ENCODE measurements at regions not wholly inside any gene's neighbourhood (a gene's known extent, or its start where the extent isn't known, plus 50 kb on each side); places are given as distances from the start of the nearest gene placed in this dataset.

GRCh38 chr3:117443014-117443413, 733.4 kb downstream of the TUSC7 start:
- CTCF ChIA-PET (ENCODE audit: partially characterized antibody), result interaction anchor here (0.6 to 1.7 kb wide), 5 partner anchors 13 to 1814 kb away, joined by 3 to 4 read pairs (median 3); no protein-coding TSS in a partner anchor
- TF ChIP-seq GABPA (IDR thresholded peaks at IDR 0.05; ENCODE audit: borderline replicate concordance, insufficient read depth, low read length) (no peak), RXRA (IDR thresholded peaks at IDR 0.05; ENCODE audit: insufficient read depth, low read depth, low read length) (no peak), CBX8 (IDR thresholded peaks at IDR 0.05; ENCODE audit: borderline replicate concordance, low read depth, low read length) (no peak), SP2 (IDR thresholded peaks at IDR 0.05; ENCODE audit: low read length) (no peak), JUN (IDR thresholded peaks at IDR 0.05; ENCODE audit: low read depth, low read length) (no peak), CHD2 (IDR thresholded peaks at IDR 0.05; ENCODE audit: low read length) (no peak), KDM1A (IDR thresholded peaks at IDR 0.05; ENCODE audit: borderline replicate concordance, low read length) (no peak), KDM4A (IDR thresholded peaks at IDR 0.05; ENCODE audit: low read depth, low read length, severe bottlenecking) (no peak), CTCF (IDR thresholded peaks at IDR 0.05; ENCODE audit: control extremely low read depth in 1 of 3, insufficient read depth in 1 of 3, low read depth in 1 of 3, low read length in 3 of 3) (no peak), EP300 (IDR thresholded peaks at IDR 0.05; ENCODE audit: borderline replicate concordance in 1 of 2, low read depth in 2 of 2, low read length in 2 of 2) (no peak), CREB1 (IDR thresholded peaks at IDR 0.05) (no peak), TAF7 (optimal IDR thresholded peaks at IDR 0.05; ENCODE audit: borderline replicate concordance, low read depth, low read length) (no peak)

More at GRCh38 chr3:117443014-117443413, 733.4 kb downstream of the TUSC7 start:
- Histone ChIP-seq H3K18ac (ENCODE audit: extremely low read depth, low read length) (no peak overlapping the region), H3K23me2 (ENCODE audit: low read depth, low read length) (no peaks in the 10 kb centered on the region), H3K14ac (ENCODE audit: insufficient read length) (no peak overlapping the region), H3K79me1 (ENCODE audit: low read depth, low read length) (no peaks in the 10 kb centered on the region), H3K79me2 (ENCODE audit: control insufficient read depth in 1 of 2, insufficient read depth in 2 of 2, low read length in 2 of 2) (no peaks in the 10 kb centered on the region), H3K4me3 (ENCODE audit: extremely low read depth in 1 of 4, insufficient read depth in 2 of 4, low read depth in 3 of 4, low read length in 4 of 4) (no peak overlapping the region), H2BK12ac (ENCODE audit: low read depth, low read length) (no peak overlapping the region; the same call in 1 of the 2 replicates), H3K56ac (replicated peaks; ENCODE audit: insufficient read length, low read depth, low read length) (no peak overlapping the region), H3K9ac (replicated peaks in 1 of 4; ENCODE audit: extremely low read depth in 1 of 4, low read depth in 3 of 4, low read length in 3 of 4) (no peak overlapping the region), H3K27ac (ENCODE audit: low read depth, low read length) (no peak overlapping the region), H3K4ac (replicated peaks; ENCODE audit: insufficient read length, low read depth, low read length) (no peak overlapping the region), H4K5ac (ENCODE audit: insufficient read length, low read depth, low read length) (no peak overlapping the region), H3K23ac (ENCODE audit: insufficient read length) (no peak overlapping the region), H4K20me1 (replicated peaks in 1 of 2; ENCODE audit: control insufficient read depth in 1 of 2, insufficient read depth in 2 of 2, low read length in 2 of 2) (peaks cover 0 to 2% of the 10 kb centered on the region in 2 experiments), H2BK5ac (ENCODE audit: low read depth, low read length) (no peak overlapping the region), H2BK20ac (ENCODE audit: low read length) (no peak overlapping the region), H3K4me2 (ENCODE audit: insufficient read depth in 1 of 2, low read depth in 2 of 2, low read length in 2 of 2) (no peak overlapping the region), H2AK5ac (ENCODE audit: low read depth, low read length) (no peak overlapping the region), H4K8ac (ENCODE audit: extremely low read depth, insufficient read depth, low read length) (no peak overlapping the region), H3K9me3 (ENCODE audit: insufficient read depth in 2 of 2, low read depth in 1 of 2, low read length in 1 of 2) (no peaks in the 10 kb centered on the region), H4K91ac (replicated peaks; ENCODE audit: insufficient read length, low read length) (no peak overlapping the region), H2BK120ac (replicated peaks; ENCODE audit: low read depth, low read length) (no peak overlapping the region), H3K27me3 (replicated peaks in 1 of 4; ENCODE audit: control insufficient read depth in 3 of 4, extremely low read depth in 1 of 4, insufficient read depth in 3 of 4, low read length in 3 of 4) (no peaks in the 10 kb centered on the region), H2AFZ (ENCODE audit: low read length) (no peak overlapping the region), H3K36me3 (ENCODE audit: control insufficient read depth in 2 of 4, insufficient read depth in 4 of 4, low read length in 3 of 4) (no peaks in the 10 kb centered on the region), H2BK15ac (ENCODE audit: low read length) (no peak overlapping the region), H3K4me1 (replicated peaks in 1 of 4; ENCODE audit: control insufficient read depth in 3 of 4, insufficient read depth in 4 of 4, low read length in 3 of 4) (peaks cover 0 to 6% (median 1%) of the 10 kb centered on the region in 4 experiments; a peak in 3 of 7 replicates)
- FAIRE-seq (no peak), DNase-seq (ENCODE audit: low read depth in 1 of 2, low spot score in 2 of 2) (no peak)
- WGBS, 2 experiments (ENCODE audit: extremely low coverage in 1 of 2, insufficient coverage in 1 of 2, insufficient read length in 1 of 2, insufficient replicate concordance in 2 of 2, low coverage in 1 of 2, low lambda C conversion rate in 2 of 2, missing lambda C conversion rate in 1 of 2), result 90% methylated on average over 5 of the region's 5 CpGs; no CpG with 5 or more reads in 1 of the 2 experiments
- POLR2A ChIA-PET (ENCODE audit: partially characterized antibody), result no interaction called here
